Subcutaneous abdominal adipose tissue (tissue), 5 donors: ENCODE measurements at regions not wholly inside any gene's neighbourhood (a gene's known extent, or its start where the extent isn't known, plus 50 kb on each side); places are given as distances from the start of the nearest gene placed in this dataset.
"Not testable (repeated sequence)": the region's sequence is repeated elsewhere in the genome, so short reads cannot be mapped to it uniquely, and the experiment has no call there.

ENCODE experiments used
- H3K27ac ChIP-seq: one replicate; pipeline ENCODE4 v1.7.0; 2013; ENCODE audit warnings: low read depth, mild to moderate bottlenecking, inconsistent platforms, low read length, moderate library complexity
- H3K27me3 ChIP-seq, 5 donors: one replicate each; pipeline ENCODE4 v1.7.0; 2013; ENCODE audit warnings: low read length in 5 of 5, inconsistent platforms in 1 of 5; ENCODE audit not compliant: control insufficient read depth in 5 of 5, insufficient read depth in 4 of 5
- H3K36me3 ChIP-seq, 5 donors: one replicate each; pipeline ENCODE4 v1.7.0; 2013; ENCODE audit warnings: low read length in 5 of 5; ENCODE audit not compliant: control insufficient read depth in 5 of 5, insufficient read depth in 5 of 5
- H3K4me1 ChIP-seq, 5 donors: one replicate each; pipeline ENCODE4 v1.7.0; 2013; ENCODE audit warnings: low read length in 5 of 5, mild to moderate bottlenecking in 3 of 5, moderate library complexity in 1 of 5; ENCODE audit not compliant: control insufficient read depth in 5 of 5, insufficient read depth in 5 of 5
- H3K4me3 ChIP-seq, 5 donors: one replicate each; pipeline ENCODE4 v1.7.0; 2013; ENCODE audit warnings: low read length in 5 of 5, low read depth in 1 of 5
- H3K9ac ChIP-seq, 5 donors: one replicate each; pipeline ENCODE4 v1.7.0; 2013; ENCODE audit warnings: low read length in 5 of 5, mild to moderate bottlenecking in 4 of 5, moderate library complexity in 3 of 5
- H3K9me3 ChIP-seq, 5 donors: one replicate each; pipeline ENCODE4 v1.7.0; 2013; ENCODE audit warnings: low read length in 5 of 5; ENCODE audit not compliant: control insufficient read depth in 5 of 5
- donor health status: healthy.
- donor health status: healthy.
- donor health status: healthy.
- donor health status: healthy.
- donor health status: healthy.

GRCh38 chr1:199490769-199491527 is 536.6 kb upstream of the NR5A2 start:
- Histone ChIP-seq H3K9me3 (peaks cover 4 to 14% (median 13%) of the 10 kb centered on the region in 5 donors), H3K4me1 (no peaks in the 10 kb centered on the region), H3K27ac (no peak overlapping the region), H3K9ac (no peak overlapping the region), H3K36me3 (no peaks in the 10 kb centered on the region), H3K27me3 (no peaks in the 10 kb centered on the region), H3K4me3 (no peak overlapping the region)

GRCh38 chr1:199495432-199495831 is 532.1 kb upstream of the NR5A2 start:
- Histone ChIP-seq H3K4me3 (no peak overlapping the region), H3K9me3 (peaks cover 4 to 14% (median 14%) of the 10 kb centered on the region in 5 donors), H3K36me3 (no peaks in the 10 kb centered on the region), H3K27ac (no peak overlapping the region), H3K9ac (no peak overlapping the region), H3K27me3 (no peaks in the 10 kb centered on the region), H3K4me1 (no peaks in the 10 kb centered on the region)

GRCh38 chr1:199498802-199499201 is 528.7 kb upstream of the NR5A2 start:
- peaks cover 3 to 14% (median 9%) of the 10 kb centered on the region in 5 donors for H3K9me3 ChIP-seq
- H3K9ac ChIP-seq, H3K27me3 ChIP-seq, H3K36me3 ChIP-seq, H3K4me1 ChIP-seq, H3K27ac ChIP-seq, H3K4me3 ChIP-seq: not testable (repeated sequence)

- Histone ChIP-seq H3K9me3 (no peaks in the 10 kb centered on the region), H3K9ac (no peak overlapping the region), H3K27ac (no peak overlapping the region), H3K4me3 (no peak overlapping the region), H3K4me1 (no peaks in the 10 kb centered on the region), H3K27me3 (no peaks in the 10 kb centered on the region), H3K36me3 (no peaks in the 10 kb centered on the region)
These were observed 519.4 kb upstream of the NR5A2 start for GRCh38 chr1:199508072-199508471.

- Histone ChIP-seq H3K27ac (no peak overlapping the region), H3K9ac (no peak overlapping the region), H3K27me3 (no peaks in the 10 kb centered on the region), H3K4me3 (no peak overlapping the region), H3K36me3 (no peaks in the 10 kb centered on the region), H3K4me1 (no peaks in the 10 kb centered on the region), H3K9me3 (no peaks in the 10 kb centered on the region)
These were observed 518.9 kb upstream of the NR5A2 start for GRCh38 chr1:199508653-199509052.

- Histone ChIP-seq H3K4me1 (no peaks in the 10 kb centered on the region), H3K9me3 (no peaks in the 10 kb centered on the region), H3K9ac (no peak overlapping the region), H3K36me3 (no peaks in the 10 kb centered on the region), H3K27me3 (no peaks in the 10 kb centered on the region), H3K27ac (no peak overlapping the region), H3K4me3 (no peak overlapping the region)
These were observed 518.1 kb upstream of the NR5A2 start for GRCh38 chr1:199509456-199509855.

- Histone ChIP-seq H3K27ac (no peak overlapping the region), H3K36me3 (no peaks in the 10 kb centered on the region), H3K9ac (no peak overlapping the region), H3K4me1 (no peaks in the 10 kb centered on the region), H3K9me3 (no peaks in the 10 kb centered on the region), H3K27me3 (no peaks in the 10 kb centered on the region), H3K4me3 (no peak overlapping the region)
These were observed 517.2 kb upstream of the NR5A2 start for GRCh38 chr1:199510314-199510713.

GRCh38 chr1:199512037-199512710 is 515.3 kb upstream of the NR5A2 start:
- Histone ChIP-seq H3K9ac (no peak overlapping the region), H3K4me1 (no peaks in the 10 kb centered on the region), H3K9me3 (no peaks in the 10 kb centered on the region), H3K4me3 (no peak overlapping the region), H3K27me3 (no peaks in the 10 kb centered on the region), H3K27ac (no peak overlapping the region), H3K36me3 (no peaks in the 10 kb centered on the region)

GRCh38 chr1:199515261-199515660 is 512.2 kb upstream of the NR5A2 start:
- H3K4me3 ChIP-seq, result no peak overlapping the region
- no peak overlapping the region for H3K9ac ChIP-seq
- no peak overlapping the region for H3K27ac ChIP-seq
- no peaks in the 10 kb centered on the region for H3K36me3 ChIP-seq
- no peaks in the 10 kb centered on the region for H3K27me3 ChIP-seq
- no peaks in the 10 kb centered on the region for H3K9me3 ChIP-seq
- no peaks in the 10 kb centered on the region for H3K4me1 ChIP-seq

- Histone ChIP-seq H3K27ac (no peak overlapping the region), H3K4me3 (no peak overlapping the region), H3K36me3 (no peaks in the 10 kb centered on the region), H3K27me3 (no peaks in the 10 kb centered on the region), H3K9me3 (no peaks in the 10 kb centered on the region), H3K4me1 (no peaks in the 10 kb centered on the region), H3K9ac (no peak overlapping the region)
These were observed 505.2 kb upstream of the NR5A2 start for GRCh38 chr1:199522338-199522737.
